H9 (cell line): ENCODE measurements at regions not wholly inside any gene's neighbourhood (a gene's known extent, or its start where the extent isn't known, plus 50 kb on each side); places are given as distances from the start of the nearest gene placed in this dataset.

Experiments
- DNase-seq: peaks from one replicate; pipeline ENCODE4 v3.0.0-alpha.2; 2017
- H2AFZ ChIP-seq: one replicate; pipeline ENCODE4 v1.6.1; 2013; ENCODE audit warnings: mild to moderate bottlenecking, low read length, control low read depth, moderate library complexity
- H2AK5ac ChIP-seq: 2 replicates; pipeline ENCODE4 v1.6.1; 2013; ENCODE audit warnings: low read length, control low read depth, mixed read lengths; ENCODE audit not compliant: insufficient read length
- H2BK120ac ChIP-seq: one replicate; pipeline ENCODE4 v1.6.1; 2013; ENCODE audit warnings: low read depth, mild to moderate bottlenecking, low read length, control low read depth, inconsistent platforms; ENCODE audit not compliant: poor library complexity, severe bottlenecking
- H2BK12ac ChIP-seq: 2 replicates; pipeline ENCODE4 v1.6.1; 2013; ENCODE audit warnings: low read length, control low read depth, mixed read lengths, low read depth; ENCODE audit not compliant: insufficient read length
- H2BK15ac ChIP-seq: 2 replicates; pipeline ENCODE4 v1.6.1; 2013; ENCODE audit warnings: low read depth, low read length, control low read depth
- H2BK20ac ChIP-seq: one replicate; pipeline ENCODE4 v1.6.1; 2013; ENCODE audit warnings: low read depth, mild to moderate bottlenecking, low read length, control low read depth, inconsistent platforms; ENCODE audit not compliant: poor library complexity, severe bottlenecking
- H2BK5ac ChIP-seq: 2 replicates; pipeline ENCODE4 v1.6.1; 2013; ENCODE audit warnings: low read length, control low read depth, mixed read lengths; ENCODE audit not compliant: insufficient read length
- H3K14ac ChIP-seq: 2 replicates; pipeline ENCODE4 v1.6.1; 2013; ENCODE audit warnings: low read length, control low read depth; ENCODE audit not compliant: insufficient read depth
- H3K18ac ChIP-seq: 2 replicates; pipeline ENCODE4 v1.6.1; 2013; ENCODE audit warnings: low read depth, mild to moderate bottlenecking, mixed read lengths, low read length, control low read depth; ENCODE audit not compliant: insufficient read length
- H3K23ac ChIP-seq: 2 replicates; pipeline ENCODE4 v1.6.1; 2013; ENCODE audit warnings: low read length, control low read depth, mixed read lengths, low read depth; ENCODE audit not compliant: insufficient read length
- H3K23me2 ChIP-seq: 2 replicates; pipeline ENCODE4 v1.6.1; 2013; ENCODE audit warnings: low read depth, mild to moderate bottlenecking, mixed read lengths, low read length, control low read depth; ENCODE audit not compliant: insufficient read length, poor library complexity, severe bottlenecking
- H3K27ac ChIP-seq: 2 replicates; pipeline ENCODE4 v1.5.1; 2013; ENCODE audit warnings: low read length, control low read depth, mixed read lengths, low read depth; ENCODE audit not compliant: insufficient read length
- H3K27me3 ChIP-seq: 2 replicates; pipeline ENCODE4 v1.6.1; 2013; ENCODE audit warnings: low read length, control low read depth, inconsistent platforms; ENCODE audit not compliant: insufficient read depth
- H3K4ac ChIP-seq: 2 replicates; pipeline ENCODE4 v1.6.1; 2013; ENCODE audit warnings: low read depth, mild to moderate bottlenecking, control low read depth, inconsistent platforms, low read length, moderate library complexity
- H3K4me1 ChIP-seq: 2 replicates; pipeline ENCODE4 v1.6.1; 2013; ENCODE audit warnings: low read length, control low read depth, inconsistent platforms; ENCODE audit not compliant: insufficient read depth
- H3K4me2 ChIP-seq: 2 replicates; pipeline ENCODE4 v1.6.1; 2013; ENCODE audit warnings: low read length, control low read depth, mixed read lengths; ENCODE audit not compliant: insufficient read length, insufficient read depth
- H3K56ac ChIP-seq: 2 replicates; pipeline ENCODE4 v1.6.1; 2013; ENCODE audit warnings: low read depth, mild to moderate bottlenecking, mixed read lengths, low read length, control low read depth; ENCODE audit not compliant: insufficient read length
- H3K79me1 ChIP-seq: 2 replicates; pipeline ENCODE4 v1.6.1; 2013; ENCODE audit warnings: low read depth, mild to moderate bottlenecking, moderate library complexity, low read length, control low read depth, inconsistent platforms; ENCODE audit not compliant: insufficient read depth, poor library complexity, severe bottlenecking
- H3K79me2 ChIP-seq: 2 replicates; pipeline ENCODE4 v1.6.1; 2013; ENCODE audit warnings: low read length, control low read depth, inconsistent platforms; ENCODE audit not compliant: insufficient read depth
- H3K9ac ChIP-seq: 2 replicates; pipeline ENCODE4 v1.6.1; 2013; ENCODE audit warnings: low read length, control low read depth, mixed read lengths; ENCODE audit not compliant: insufficient read length; ENCODE audit errors: extremely low read depth
- H3K9me3 ChIP-seq: one replicate; pipeline ENCODE4 v1.6.1; 2013; ENCODE audit warnings: low read depth, low read length, inconsistent platforms; ENCODE audit not compliant: control insufficient read depth
- H3T11ph ChIP-seq: one replicate; pipeline ENCODE4 v1.6.1; 2013; ENCODE audit warnings: mild to moderate bottlenecking, low read length, control low read depth, inconsistent platforms
- H4K20me1 ChIP-seq: one replicate; pipeline ENCODE4 v1.6.1; 2013; ENCODE audit not compliant: control insufficient read depth, insufficient read length, insufficient read depth
- H4K5ac ChIP-seq: 2 replicates; pipeline ENCODE4 v1.6.1; 2013; ENCODE audit warnings: low read depth, mild to moderate bottlenecking, mixed read lengths, low read length, control low read depth; ENCODE audit not compliant: insufficient read length
- H4K8ac ChIP-seq: replicated peaks from 2 replicates; pipeline ENCODE4 v1.6.1; 2013; ENCODE audit warnings: low read length, control low read depth, mixed read lengths, low read depth; ENCODE audit not compliant: insufficient read length
- H4K91ac ChIP-seq: 2 replicates; pipeline ENCODE4 v1.6.1; 2013; ENCODE audit warnings: low read depth, mild to moderate bottlenecking, moderate library complexity, mixed read lengths, low read length, control low read depth; ENCODE audit not compliant: insufficient read length
- H3K27ac Mint-ChIP-seq, 3 experiments: 2 replicates in 2 of 3; 3 replicates in 1 of 3; pipeline ENCODE4 v1.8.0; 2020 to 2021; ENCODE audit warnings: mixed read lengths in 3 of 3, mild to moderate bottlenecking in 1 of 3, moderate library complexity in 1 of 3
- H3K27me3 Mint-ChIP-seq: 2 replicates; pipeline ENCODE4 v1.8.0; 2021; ENCODE audit warnings: low read depth, mild to moderate bottlenecking, moderate library complexity, mixed read lengths
- H3K36me3 Mint-ChIP-seq, 3 experiments: 2 replicates in 2 of 3; 3 replicates in 1 of 3; pipeline ENCODE4 v1.8.0; 2020 to 2021; ENCODE audit warnings: low read depth in 3 of 3, mixed read lengths in 3 of 3; ENCODE audit not compliant: insufficient read depth in 1 of 3
- H3K4me1 Mint-ChIP-seq, 2 experiments: 2 replicates each; pipeline ENCODE4 v1.8.0; 2020; ENCODE audit warnings: mixed read lengths in 2 of 2
- H3K4me3 Mint-ChIP-seq, 2 experiments: 2 replicates in 1 of 2; 3 replicates in 1 of 2; pipeline ENCODE4 v1.8.0; 2020 to 2021; ENCODE audit warnings: mild to moderate bottlenecking in 2 of 2, mixed read lengths in 2 of 2, moderate library complexity in 1 of 2
- H3K9me3 Mint-ChIP-seq, 2 experiments: 2 replicates in 1 of 2; 3 replicates in 1 of 2; pipeline ENCODE4 v1.8.0; 2020; ENCODE audit warnings: mild to moderate bottlenecking in 2 of 2, mixed read lengths in 2 of 2, moderate library complexity in 1 of 2
- WGBS: extraction: QIAGEN DNeasy Blood & Tissue Kit; methylation state at CpG from one replicate; pipeline ENCODE4 v1.1.7; 2013; ENCODE audit warnings: missing lambda C conversion rate, low lambda C conversion rate, mixed read lengths; ENCODE audit not compliant: insufficient read length; ENCODE audit errors: extremely low coverage; 5-methylcytosine and 5-hydroxymethylcytosine counted together
- TF ChIP-seq, protein P1 (sequence below): fragments of 200-600 bp; sonication (generic); conservative IDR thresholded peaks from 3 replicates; pipeline ENCODE4 v1.8.0; 2021; ENCODE audit warnings: antibody characterized with exemption, mild to moderate bottlenecking

GRCh38 chr9:10764481-10764880 is 151.7 kb upstream of the PTPRD start:
- Histone ChIP-seq H3K9me3 (no peaks in the 10 kb centered on the region), H3K4me2 (no peak overlapping the region), H3K9ac (no peak overlapping the region), H2BK5ac (no peak overlapping the region), H4K91ac (no peak overlapping the region), H3K4ac (no peak overlapping the region), H3K79me1 (no peaks in the 10 kb centered on the region), H3K79me2 (no peaks in the 10 kb centered on the region), H3K23ac (no peak overlapping the region), H3K14ac (no peak overlapping the region), H3K18ac (no peak overlapping the region), H3T11ph (no peak overlapping the region), H2BK120ac (no peak overlapping the region), H2AK5ac (no peak overlapping the region), H2AFZ (no peak overlapping the region), H2BK20ac (no peak overlapping the region), H2BK15ac (no peak overlapping the region), H3K23me2 (no peaks in the 10 kb centered on the region), H4K20me1 (no peaks in the 10 kb centered on the region), H2BK12ac (no peak overlapping the region), H3K27ac (no peak overlapping the region), H3K27me3 (no peaks in the 10 kb centered on the region), H3K4me1 (no peaks in the 10 kb centered on the region), H3K56ac (no peak overlapping the region), H4K8ac (no peak overlapping the region), H4K5ac (no peak overlapping the region)
- Mint-ChIP-seq H3K4me3 (no peak overlapping the region), H3K9me3 (no peaks in the 10 kb centered on the region), H3K36me3 (no peaks in the 10 kb centered on the region), H3K27me3 (no peaks in the 10 kb centered on the region), H3K27ac (no peak overlapping the region; a peak in 1 of 7 replicates), H3K4me1 (peaks cover 0 to 5% of the 10 kb centered on the region in 2 experiments; a peak in 1 of 4 replicates)
- TF ChIP-seq, protein P1, sequence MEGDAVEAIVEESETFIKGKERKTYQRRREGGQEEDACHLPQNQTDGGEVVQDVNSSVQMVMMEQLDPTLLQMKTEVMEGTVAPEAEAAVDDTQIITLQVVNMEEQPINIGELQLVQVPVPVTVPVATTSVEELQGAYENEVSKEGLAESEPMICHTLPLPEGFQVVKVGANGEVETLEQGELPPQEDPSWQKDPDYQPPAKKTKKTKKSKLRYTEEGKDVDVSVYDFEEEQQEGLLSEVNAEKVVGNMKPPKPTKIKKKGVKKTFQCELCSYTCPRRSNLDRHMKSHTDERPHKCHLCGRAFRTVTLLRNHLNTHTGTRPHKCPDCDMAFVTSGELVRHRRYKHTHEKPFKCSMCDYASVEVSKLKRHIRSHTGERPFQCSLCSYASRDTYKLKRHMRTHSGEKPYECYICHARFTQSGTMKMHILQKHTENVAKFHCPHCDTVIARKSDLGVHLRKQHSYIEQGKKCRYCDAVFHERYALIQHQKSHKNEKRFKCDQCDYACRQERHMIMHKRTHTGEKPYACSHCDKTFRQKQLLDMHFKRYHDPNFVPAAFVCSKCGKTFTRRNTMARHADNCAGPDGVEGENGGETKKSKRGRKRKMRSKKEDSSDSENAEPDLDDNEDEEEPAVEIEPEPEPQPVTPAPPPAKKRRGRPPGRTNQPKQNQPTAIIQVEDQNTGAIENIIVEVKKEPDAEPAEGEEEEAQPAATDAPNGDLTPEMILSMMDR, result no peak
- no CpG with 5 or more reads among the region's 3 CpGs for WGBS
- no peak for DNase-seq
